GM21528 (cell line): ENCODE measurements at regions not wholly inside any gene's neighbourhood (a gene's known extent, or its start where the extent isn't known, plus 50 kb on each side); places are given as distances from the start of the nearest gene placed in this dataset.

Source experiments
- ATAC-seq: cut with Tn5 transposase; IDR thresholded peaks from one replicate; pipeline ENCODE4 v1.9.1; 2021; ENCODE audit warnings: mild to moderate bottlenecking, moderate library complexity; ENCODE audit not compliant: unreplicated experiment, low FRiP score

- ATAC-seq: no peak
Observed at GRCh38 chr5:117504305-117504704, 929.7 kb upstream of the SEMA6A start.

- ATAC-seq: no peak
Observed at GRCh38 chr5:117497601-117498000, 923.0 kb upstream of the SEMA6A start.

- ATAC-seq: no peak
Observed at GRCh38 chr5:117496801-117497200, 922.2 kb upstream of the SEMA6A start.

- ATAC-seq: no peak
Observed at GRCh38 chr5:117494188-117494587, 919.6 kb upstream of the SEMA6A start.

- ATAC-seq: no peak
Observed at GRCh38 chr5:117488976-117489500, 914.4 kb upstream of the SEMA6A start.

GRCh38 chr5:117487556-117487955, 912.9 kb upstream of the SEMA6A start:
- ATAC-seq: no peak

- no peak for ATAC-seq
Observed at GRCh38 chr5:117486879-117487391, 912.3 kb upstream of the SEMA6A start.

- no peak for ATAC-seq
Observed at GRCh38 chr5:117486261-117486660, 911.6 kb upstream of the SEMA6A start.

- no peak for ATAC-seq
Observed at GRCh38 chr5:117475919-117476318, 901.3 kb upstream of the SEMA6A start.

- no peak for ATAC-seq
Observed at GRCh38 chr5:117473165-117473564, 898.5 kb upstream of the SEMA6A start.

GRCh38 chr5:117463881-117464570, 889.4 kb upstream of the SEMA6A start:
- no peak for ATAC-seq

GRCh38 chr5:117461966-117462365, 887.3 kb upstream of the SEMA6A start:
- no peak for ATAC-seq

- peak; percentile 78 for ATAC-seq
Observed at GRCh38 chr5:117461403-117461802, 886.8 kb upstream of the SEMA6A start.

- no peak for ATAC-seq
Observed at GRCh38 chr5:117457656-117458055, 883.0 kb upstream of the SEMA6A start.

GRCh38 chr5:117456866-117457470, 882.3 kb upstream of the SEMA6A start:
- no peak for ATAC-seq

GRCh38 chr5:117455236-117456233, 880.9 kb upstream of the SEMA6A start:
- peak; percentile 25 for ATAC-seq

GRCh38 chr5:117454716-117455212, 880.1 kb upstream of the SEMA6A start:
- peak; percentile 94 for ATAC-seq

- no peak for ATAC-seq
Observed at GRCh38 chr5:117436846-117437245, 862.2 kb upstream of the SEMA6A start.

- no peak for ATAC-seq
Observed at GRCh38 chr5:117435203-117435602, 860.6 kb upstream of the SEMA6A start.

- no peak for ATAC-seq
Observed at GRCh38 chr5:117434254-117434653, 859.6 kb upstream of the SEMA6A start.
